ENCODE measurements at regions not wholly inside any gene's neighbourhood (a gene's known extent, or its start where the extent isn't known, plus 50 kb on each side); places are given as distances from the start of the nearest gene placed in this dataset.

DNA sequence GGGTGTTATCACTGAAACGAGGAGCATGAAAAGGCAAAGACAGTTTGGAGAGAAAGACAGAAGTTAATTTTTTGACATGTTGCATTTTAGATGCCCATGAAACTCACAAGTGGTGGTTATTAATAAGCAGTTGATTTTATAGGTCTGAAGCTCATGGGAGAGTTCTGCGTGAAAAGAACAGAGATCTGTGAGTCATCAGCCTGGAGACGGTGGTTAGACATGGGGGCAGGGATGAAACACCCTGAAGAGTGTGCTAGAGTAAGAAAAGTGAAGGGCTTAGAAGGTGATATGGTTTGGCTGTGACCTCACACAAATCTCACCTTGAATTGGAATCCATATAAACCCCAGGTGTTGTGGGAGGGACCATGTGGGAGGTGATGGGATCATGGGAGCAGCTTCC lies 289.1 kb upstream of the ISX start:
- TF ChIP-seq EZH2phosphoT487 (conservative IDR thresholded peaks at IDR 0.05; ENCODE audit: low read length): no peak
- TF ChIP-seq, protein P1, sequence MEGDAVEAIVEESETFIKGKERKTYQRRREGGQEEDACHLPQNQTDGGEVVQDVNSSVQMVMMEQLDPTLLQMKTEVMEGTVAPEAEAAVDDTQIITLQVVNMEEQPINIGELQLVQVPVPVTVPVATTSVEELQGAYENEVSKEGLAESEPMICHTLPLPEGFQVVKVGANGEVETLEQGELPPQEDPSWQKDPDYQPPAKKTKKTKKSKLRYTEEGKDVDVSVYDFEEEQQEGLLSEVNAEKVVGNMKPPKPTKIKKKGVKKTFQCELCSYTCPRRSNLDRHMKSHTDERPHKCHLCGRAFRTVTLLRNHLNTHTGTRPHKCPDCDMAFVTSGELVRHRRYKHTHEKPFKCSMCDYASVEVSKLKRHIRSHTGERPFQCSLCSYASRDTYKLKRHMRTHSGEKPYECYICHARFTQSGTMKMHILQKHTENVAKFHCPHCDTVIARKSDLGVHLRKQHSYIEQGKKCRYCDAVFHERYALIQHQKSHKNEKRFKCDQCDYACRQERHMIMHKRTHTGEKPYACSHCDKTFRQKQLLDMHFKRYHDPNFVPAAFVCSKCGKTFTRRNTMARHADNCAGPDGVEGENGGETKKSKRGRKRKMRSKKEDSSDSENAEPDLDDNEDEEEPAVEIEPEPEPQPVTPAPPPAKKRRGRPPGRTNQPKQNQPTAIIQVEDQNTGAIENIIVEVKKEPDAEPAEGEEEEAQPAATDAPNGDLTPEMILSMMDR (IDR thresholded peaks at IDR 0.05; ENCODE audit: insufficient read depth, low read length, poor library complexity, severe bottlenecking): no peak
- Histone ChIP-seq H2AFZ (ENCODE audit: low read depth, low read length, severe bottlenecking) (no peak overlapping the region), H3K9me3 (ENCODE audit: insufficient read depth, low read length) (peaks cover 5% of the 10 kb centered on the region; the same call in 1 of the 2 replicates), H4K20me1 (ENCODE audit: low read depth, low read length) (no peaks in the 10 kb centered on the region), H3K4me2 (ENCODE audit: low read depth, low read length, poor library complexity, severe bottlenecking) (no peak overlapping the region), H3K27ac (ENCODE audit: low read depth, low read length) (no peak overlapping the region), H3K36me3 (ENCODE audit: low read length) (no peaks in the 10 kb centered on the region), H3K79me2 (ENCODE audit: insufficient read depth, low read length) (no peaks in the 10 kb centered on the region), H3K27me3 (ENCODE audit: low read length) (no peaks in the 10 kb centered on the region), H3K9ac (ENCODE audit: low read length) (no peak overlapping the region), H3K9me2 (replicated peaks; ENCODE audit: insufficient read depth, low read length) (no peaks in the 10 kb centered on the region), H3F3A (ENCODE audit: insufficient read depth) (no peaks in the 10 kb centered on the region), H3K4me3 (ENCODE audit: insufficient read depth, low read length, poor library complexity, severe bottlenecking) (no peak overlapping the region)

DNA sequence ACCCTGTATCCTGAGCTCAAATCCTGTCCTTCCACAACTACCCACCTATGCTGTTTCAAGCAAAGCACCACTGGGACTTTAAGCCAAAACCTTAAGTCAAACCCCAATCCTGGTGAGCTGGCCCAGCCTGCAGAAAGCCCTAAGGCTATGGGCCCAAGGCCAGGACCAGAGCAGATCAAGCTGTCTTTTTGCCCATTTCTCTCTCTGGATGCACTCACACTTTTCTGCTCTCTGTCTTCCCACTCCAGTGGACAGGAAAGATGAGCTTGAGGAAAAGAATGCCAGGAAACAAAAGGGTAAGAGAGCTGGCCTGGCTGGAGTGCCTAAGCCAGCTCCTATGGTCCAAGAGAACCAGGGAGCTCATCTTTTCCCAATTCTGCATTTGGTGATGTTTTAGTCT lies 284.3 kb upstream of the ISX start:
- H3K4me3 ChIP-seq (ENCODE audit: insufficient read depth, low read length, poor library complexity, severe bottlenecking): no peak overlapping the region
- no peak overlapping the region for H3K27ac ChIP-seq (ENCODE audit: low read depth, low read length)
- no peaks in the 10 kb centered on the region for H4K20me1 ChIP-seq (ENCODE audit: low read depth, low read length)
- no peaks in the 10 kb centered on the region for H3K36me3 ChIP-seq (ENCODE audit: low read length)
- no peak overlapping the region for H3K9ac ChIP-seq (ENCODE audit: low read length)
- H3K4me2 ChIP-seq (ENCODE audit: low read depth, low read length, poor library complexity, severe bottlenecking): no peak overlapping the region
- no peaks in the 10 kb centered on the region for H3K9me2 ChIP-seq (replicated peaks; ENCODE audit: insufficient read depth, low read length)
- H3K9me3 ChIP-seq (ENCODE audit: insufficient read depth, low read length): peaks cover 5% of the 10 kb centered on the region; the same call in 1 of the 2 replicates
- H3F3A ChIP-seq (ENCODE audit: insufficient read depth): no peaks in the 10 kb centered on the region
- H3K79me2 ChIP-seq (ENCODE audit: insufficient read depth, low read length): no peaks in the 10 kb centered on the region
- TF ChIP-seq, protein P1 (IDR thresholded peaks at IDR 0.05; ENCODE audit: insufficient read depth, low read length, poor library complexity, severe bottlenecking): no peak
- TF ChIP-seq EZH2phosphoT487 (conservative IDR thresholded peaks at IDR 0.05; ENCODE audit: low read length): no peak
- H2AFZ ChIP-seq (ENCODE audit: low read depth, low read length, severe bottlenecking): no peak overlapping the region
- no peaks in the 10 kb centered on the region for H3K27me3 ChIP-seq (ENCODE audit: low read length)

DNA sequence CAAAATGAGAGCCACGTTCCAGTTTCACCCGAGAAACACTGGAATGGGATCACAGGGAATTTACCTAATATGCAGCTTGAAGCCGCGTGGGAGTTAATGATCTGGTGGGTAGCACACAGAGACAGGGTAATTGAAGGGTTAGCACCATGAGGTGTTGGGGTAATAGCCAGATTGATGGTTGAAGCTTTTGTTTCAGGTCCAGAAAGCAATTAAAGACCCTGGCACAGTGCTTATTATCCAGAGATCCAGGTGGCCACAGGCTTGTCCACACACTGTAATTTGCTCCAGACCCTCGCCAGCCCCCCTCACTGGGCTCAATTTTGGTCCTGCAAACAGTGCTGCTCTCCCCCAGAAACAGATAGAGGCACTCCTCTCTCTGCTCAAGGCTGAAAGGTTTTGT lies 282.5 kb upstream of the ISX start:
- no peaks in the 10 kb centered on the region for H3K9me2 ChIP-seq (replicated peaks; ENCODE audit: insufficient read depth, low read length)
- no peaks in the 10 kb centered on the region for H3K9me3 ChIP-seq (ENCODE audit: insufficient read depth, low read length)
- no peaks in the 10 kb centered on the region for H3K27me3 ChIP-seq (ENCODE audit: low read length)
- no peak overlapping the region for H2AFZ ChIP-seq (ENCODE audit: low read depth, low read length, severe bottlenecking)
- H3K79me2 ChIP-seq (ENCODE audit: insufficient read depth, low read length): no peaks in the 10 kb centered on the region
- H3K4me2 ChIP-seq (ENCODE audit: low read depth, low read length, poor library complexity, severe bottlenecking): no peak overlapping the region
- no peaks in the 10 kb centered on the region for H3F3A ChIP-seq (ENCODE audit: insufficient read depth)
- no peaks in the 10 kb centered on the region for H3K36me3 ChIP-seq (ENCODE audit: low read length)
- no peaks in the 10 kb centered on the region for H4K20me1 ChIP-seq (ENCODE audit: low read depth, low read length)
- H3K9ac ChIP-seq (ENCODE audit: low read length): no peak overlapping the region
- H3K4me3 ChIP-seq (ENCODE audit: insufficient read depth, low read length, poor library complexity, severe bottlenecking): no peak overlapping the region
- no peak for TF ChIP-seq EZH2phosphoT487 (conservative IDR thresholded peaks at IDR 0.05; ENCODE audit: low read length)
- TF ChIP-seq, protein P1 (IDR thresholded peaks at IDR 0.05; ENCODE audit: insufficient read depth, low read length, poor library complexity, severe bottlenecking): no peak
- H3K27ac ChIP-seq (ENCODE audit: low read depth, low read length): no peak overlapping the region

All from SU-DHL-6 (cell line).